Ovary (tissue), 7 donors: ENCODE measurements at regions not wholly inside any gene's neighbourhood (a gene's known extent, or its start where the extent isn't known, plus 50 kb on each side); places are given as distances from the start of the nearest gene placed in this dataset.
"Not testable (repeated sequence)": the region's sequence is repeated elsewhere in the genome, so short reads cannot be mapped to it uniquely, and the experiment has no call there.

ENCODE experiments used
- DNase-seq, 5 donors: peaks; one replicate each; pipeline ENCODE4 v3.0.0-alpha.2; 2019 to 2020
- H3K27ac ChIP-seq, 2 donors: fragments of 200-600 bp; one replicate each; pipeline versions ENCODE4 v1.5.1 to v1.8.0; 2019 to 2022
- H3K27me3 ChIP-seq: fragments of 200-600 bp; one replicate; pipeline ENCODE4 v1.8.0; 2022
- H3K36me3 ChIP-seq: fragments of 200-600 bp; sonication (generic); one replicate; pipeline ENCODE4 v1.5.1; 2019
- H3K4me1 ChIP-seq: one replicate; pipeline ENCODE4 v1.8.1; 2013; ENCODE audit warnings: mild to moderate bottlenecking, moderate library complexity; ENCODE audit not compliant: insufficient read depth
- H3K4me3 ChIP-seq: fragments of 200-600 bp; sonication (generic); one replicate; pipeline ENCODE4 v1.5.1; 2017
- H3K9me3 ChIP-seq, 2 donors: fragments of 200-600 bp in 1 of 2; sonication (generic) in 1 of 2; one replicate each; pipeline versions ENCODE4 v1.5.1 to v1.8.1; 2013 to 2019; ENCODE audit warnings: mild to moderate bottlenecking in 1 of 2, moderate library complexity in 1 of 2
- CTCF ChIP-seq, 3 donors: fragments of 450-650 bp in 2 of 3; fragments of 200-600 bp in 1 of 3; IDR thresholded peaks; one replicate each; pipeline versions ENCODE4 v1.5.1 to v1.8.0; 2016 to 2022; ENCODE audit warnings: antibody characterized with exemption in 3 of 3, mild to moderate bottlenecking in 1 of 3
- EP300 ChIP-seq: sonication (generic); formaldehyde crosslinking; IDR thresholded peaks from one replicate; pipeline ENCODE4 v1.6.1; 2017; ENCODE audit warnings: antibody characterized with exemption
- POLR2A ChIP-seq: fragments of 450-650 bp; IDR thresholded peaks from one replicate; pipeline ENCODE4 v1.6.1; 2017; ENCODE audit warnings: antibody characterized with exemption, mild to moderate bottlenecking, moderate library complexity
- WGBS, 3 donors: extraction: QIAGEN DNeasy Blood & Tissue Kit in 1 of 3; methylation state at CpG; one replicate each; pipeline versions ENCODE4 v1.1.5 to v1.1.7; 2013 to 2017; 5-methylcytosine and 5-hydroxymethylcytosine counted together
- intact Hi-C, 4 donors: fragments of 100-400 bp; cut with DNase I; formaldehyde crosslinking; loops; one replicate each; pipeline versions ENCODE4 v1.11.0 to v1.15.1; 2022 to 2023
- donor health status: DM: no; HTN: no; CAD: no; lungs with moderate emphysema.
- donor health status: DM: no; HTN: no; CAD: no.
- donor health status: Bipolar disorder and iron deficiency.
- donor health status: DM: no; HTN: no; CAD: no.
- donor health status: DM: yes; HTN: yes; CAD: no.

DNA sequence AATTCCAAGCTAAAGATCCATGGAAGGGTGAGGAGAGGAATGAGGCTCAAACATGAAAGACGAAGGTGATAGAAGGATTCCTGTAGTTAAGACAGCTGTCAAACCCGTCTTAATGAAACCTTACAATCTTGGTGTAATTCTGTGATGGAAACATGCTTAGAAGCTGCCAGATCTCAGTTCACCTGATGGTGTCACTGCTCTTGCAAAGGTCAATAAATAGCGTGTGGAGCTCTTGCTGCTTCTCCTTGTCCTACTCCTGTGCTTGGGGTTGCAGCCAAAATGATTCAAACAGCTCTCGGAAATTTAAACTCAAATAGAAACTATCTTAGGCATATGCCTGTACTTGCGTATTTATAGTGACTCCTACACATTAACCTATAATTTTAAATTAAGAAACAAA lies 1705.0 kb downstream of the OLFM4 start:
- no peaks in the 10 kb centered on the region for H3K36me3 ChIP-seq
- intact Hi-C loops, result no loop called here
- no peak for DNase-seq
- H3K4me3 ChIP-seq, result no peak overlapping the region
- no peaks in the 10 kb centered on the region for H3K9me3 ChIP-seq
- no peak for TF ChIP-seq POLR2A
- TF ChIP-seq EP300, result no peak
- TF ChIP-seq CTCF (IDR thresholded peaks at IDR 0.05), result no peak
- H3K27ac ChIP-seq, result no peak overlapping the region
- WGBS, 3 donors, result 45 to 55% (median 49%) methylated on average over 5 of the region's 5 CpGs
- no peaks in the 10 kb centered on the region for H3K27me3 ChIP-seq
- no peaks in the 10 kb centered on the region for H3K4me1 ChIP-seq

- H3K4me3 ChIP-seq, intact Hi-C loops, H3K9me3 ChIP-seq, H3K27ac ChIP-seq, H3K36me3 ChIP-seq, DNase-seq, H3K4me1 ChIP-seq, H3K27me3 ChIP-seq: not testable (repeated sequence)
- 91 to 95% (median 94%) methylated on average over 20 to 21 of the region's 21 CpGs for WGBS, 3 donors
These were observed 1708.6 kb downstream of the OLFM4 start for GRCh38 chr13:54737211-54737610.

DNA sequence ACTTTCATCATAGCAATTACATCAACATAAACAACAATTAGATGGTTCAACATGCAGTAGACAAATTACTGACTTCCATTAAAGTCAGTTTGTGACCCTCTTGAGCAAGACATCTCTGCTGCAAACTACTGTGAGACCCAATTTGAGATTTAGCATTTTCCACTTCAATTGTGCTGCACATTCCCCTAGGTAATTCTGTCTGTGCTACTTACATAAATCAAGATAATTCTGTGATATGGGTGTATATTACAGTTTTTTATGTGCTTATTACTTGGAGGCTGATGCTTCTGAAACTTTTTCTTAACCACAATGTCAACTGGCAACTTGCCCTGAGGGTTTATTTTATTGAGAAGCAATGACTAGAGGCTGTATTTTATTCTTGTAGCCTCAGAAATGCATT lies 1714.4 kb downstream of the OLFM4 start:
- Histone ChIP-seq H3K4me1 (no peaks in the 10 kb centered on the region), H3K27me3 (no peaks in the 10 kb centered on the region), H3K27ac (no peak overlapping the region), H3K9me3 (no peaks in the 10 kb centered on the region), H3K36me3 (no peaks in the 10 kb centered on the region), H3K4me3 (no peak overlapping the region)
- intact Hi-C loops, result no loop called here
- DNase-seq, result no peak
- no peak for TF ChIP-seq EP300
- no peak for TF ChIP-seq POLR2A
- TF ChIP-seq CTCF (IDR thresholded peaks at IDR 0.05), result no peak

DNA sequence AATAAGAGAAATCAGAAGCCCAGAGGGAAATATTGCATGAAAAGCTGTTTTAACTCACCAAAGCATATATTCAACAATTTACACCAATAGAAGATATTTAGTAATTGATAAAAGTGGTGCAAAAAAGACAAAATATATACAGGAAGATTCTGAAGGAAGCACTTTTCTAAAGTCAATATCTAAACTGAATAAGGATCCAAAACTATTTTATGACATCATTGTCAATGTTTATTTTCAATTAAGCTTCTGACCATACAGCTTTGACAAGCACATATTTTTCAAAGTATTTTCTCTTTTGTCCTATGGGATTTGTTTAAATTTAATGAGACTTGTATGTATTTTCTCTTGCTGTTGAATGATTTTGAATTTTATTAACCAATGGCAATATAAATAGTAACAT lies 1716.1 kb downstream of the OLFM4 start:
- H3K9me3 ChIP-seq, result no peaks in the 10 kb centered on the region
- H3K27ac ChIP-seq, result no peak overlapping the region
- no peaks in the 10 kb centered on the region for H3K27me3 ChIP-seq
- no peak overlapping the region for H3K4me3 ChIP-seq
- intact Hi-C loops, result no loop called here
- no peaks in the 10 kb centered on the region for H3K36me3 ChIP-seq
- no peaks in the 10 kb centered on the region for H3K4me1 ChIP-seq
- TF ChIP-seq EP300, result no peak
- TF ChIP-seq CTCF (IDR thresholded peaks at IDR 0.05), result no peak
- no peak for TF ChIP-seq POLR2A
- no peak for DNase-seq

DNA sequence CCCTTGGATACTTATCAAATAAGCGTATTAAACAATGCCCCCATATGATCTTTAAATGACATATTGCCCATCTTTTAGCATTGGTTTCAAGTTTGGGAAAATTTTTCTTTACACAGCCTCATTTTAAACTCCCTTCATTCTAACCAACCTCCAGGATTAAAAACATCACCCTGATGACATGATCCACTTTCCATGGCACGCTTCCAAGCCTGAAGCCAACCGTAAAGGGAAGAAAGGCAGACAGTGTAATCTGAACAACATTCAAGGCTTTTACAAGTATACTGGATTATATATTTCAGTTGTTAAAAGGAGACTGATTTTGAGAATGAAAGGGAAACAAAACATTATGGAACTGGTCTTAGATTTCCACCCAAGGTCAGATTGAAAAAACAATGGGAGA lies 1721.9 kb downstream of the OLFM4 start:
- intact Hi-C loops, result no loop called here
- H3K36me3 ChIP-seq, result no peaks in the 10 kb centered on the region
- no peaks in the 10 kb centered on the region for H3K4me1 ChIP-seq
- no peaks in the 10 kb centered on the region for H3K27me3 ChIP-seq
- H3K27ac ChIP-seq, result no peak overlapping the region
- no peak for DNase-seq
- no peak overlapping the region for H3K4me3 ChIP-seq
- WGBS, 3 donors, result 38 to 57% (median 42%) methylated on average over 3 of the region's 3 CpGs
- H3K9me3 ChIP-seq, result no peaks in the 10 kb centered on the region
- TF ChIP-seq EP300 (no peak), CTCF (IDR thresholded peaks at IDR 0.05) (no peak), POLR2A (no peak)
